Smooth muscle cell (in vitro differentiated cells): ENCODE measurements at regions not wholly inside any gene's neighbourhood (a gene's known extent, or its start where the extent isn't known, plus 50 kb on each side); places are given as distances from the start of the nearest gene placed in this dataset.
"Not testable (repeated sequence)": the region's sequence is repeated elsewhere in the genome, so short reads cannot be mapped to it uniquely, and the experiment has no call there.

Experiments
- DNase-seq: peaks from one replicate; lab custom pipeline; 2025; ENCODE audit not compliant: unreplicated experiment; lab: John Stamatoyannopoulos, UW
- H2AFZ ChIP-seq: fragments of 200-600 bp; sonication (generic); 2 replicates; pipeline ENCODE4 v1.6.0; 2016; ENCODE audit warnings: antibody characterized with exemption, low read depth, mild to moderate bottlenecking
- H3F3A ChIP-seq: fragments of 200-600 bp; sonication (generic); 2 replicates; pipeline ENCODE4 v1.6.0; 2017; ENCODE audit warnings: antibody characterized with exemption, low read depth
- H3K27ac ChIP-seq: fragments of 200-600 bp; sonication (generic); 2 replicates; pipeline ENCODE4 v1.5.1; 2016; ENCODE audit warnings: low read depth, mild to moderate bottlenecking
- H3K27me3 ChIP-seq: fragments of 200-600 bp; sonication (generic); 2 replicates; pipeline ENCODE4 v1.6.1; 2016; ENCODE audit warnings: low read depth, mild to moderate bottlenecking
- H3K36me3 ChIP-seq: fragments of 200-600 bp; sonication (generic); 2 replicates; pipeline ENCODE4 v1.5.1; 2016; ENCODE audit warnings: low read depth
- H3K4me1 ChIP-seq: fragments of 200-600 bp; sonication (generic); 2 replicates; pipeline ENCODE4 v1.5.1; 2016; ENCODE audit warnings: low read depth
- H3K4me2 ChIP-seq: fragments of 200-600 bp; sonication (generic); 2 replicates; pipeline ENCODE4 v1.6.0; 2016; ENCODE audit warnings: mild to moderate bottlenecking
- H3K4me3 ChIP-seq: fragments of 200-600 bp; sonication (generic); 2 replicates; pipeline ENCODE4 v1.5.1; 2016; ENCODE audit warnings: mild to moderate bottlenecking
- H3K79me2 ChIP-seq: fragments of 200-600 bp; sonication (generic); 2 replicates; pipeline ENCODE4 v1.6.0; 2016; ENCODE audit warnings: low read depth, mild to moderate bottlenecking
- H3K9ac ChIP-seq: fragments of 200-600 bp; sonication (generic); 2 replicates; pipeline ENCODE4 v1.6.0; 2016; ENCODE audit warnings: low read depth
- H3K9me3 ChIP-seq: fragments of 200-600 bp; sonication (generic); replicated peaks from 2 replicates; pipeline ENCODE4 v1.5.1; 2016; ENCODE audit warnings: low read depth
- H4K20me1 ChIP-seq: fragments of 200-600 bp; sonication (generic); 2 replicates; pipeline ENCODE4 v1.6.0; 2016; ENCODE audit warnings: low read depth
- WGBS: methylation state at CpG from one replicate; pipeline ENCODE4 v1.1.7; 2016; ENCODE audit warnings: low lambda C conversion rate; 5-methylcytosine and 5-hydroxymethylcytosine counted together
- TF ChIP-seq, protein P1 (sequence below): fragments of 200-600 bp; sonication (generic); IDR thresholded peaks from 2 replicates; pipeline ENCODE4 v1.5.1; 2017; ENCODE audit warnings: borderline replicate concordance, mild to moderate bottlenecking, antibody characterized with exemption; ENCODE audit not compliant: insufficient read depth, poor library complexity, severe bottlenecking

DNA sequence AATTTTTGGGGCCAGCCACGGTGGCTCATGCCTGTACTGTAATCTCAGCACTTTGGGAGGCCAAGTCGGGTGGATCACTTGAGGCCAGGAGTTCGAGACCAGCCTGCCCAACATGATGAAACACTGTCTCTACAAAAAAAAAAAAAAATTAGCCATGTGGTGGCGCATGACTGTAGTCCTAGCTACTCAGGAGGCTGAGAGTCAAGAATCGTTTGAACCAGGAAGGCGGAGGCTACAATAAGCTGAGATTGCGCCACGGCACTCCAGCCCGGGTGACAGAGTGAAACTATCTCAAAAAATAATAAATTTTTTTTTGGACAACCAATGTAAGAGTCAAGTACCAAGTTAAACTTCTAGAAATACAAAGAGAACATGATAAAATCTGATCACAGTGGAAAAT is 164.6 kb downstream of the AVL9 start:
- Histone ChIP-seq H3K4me2 (no peak overlapping the region), H3K4me1 (peaks cover 5% of the 10 kb centered on the region), H3K9me3 (no peaks in the 10 kb centered on the region), H3K4me3 (no peak overlapping the region), H2AFZ (no peak overlapping the region), H3K79me2 (no peaks in the 10 kb centered on the region), H3K36me3 (no peaks in the 10 kb centered on the region), H4K20me1 (no peaks in the 10 kb centered on the region), H3K27ac (no peak overlapping the region), H3K9ac (no peak overlapping the region), H3F3A (no peaks in the 10 kb centered on the region), H3K27me3 (no peaks in the 10 kb centered on the region)
- TF ChIP-seq, protein P1, sequence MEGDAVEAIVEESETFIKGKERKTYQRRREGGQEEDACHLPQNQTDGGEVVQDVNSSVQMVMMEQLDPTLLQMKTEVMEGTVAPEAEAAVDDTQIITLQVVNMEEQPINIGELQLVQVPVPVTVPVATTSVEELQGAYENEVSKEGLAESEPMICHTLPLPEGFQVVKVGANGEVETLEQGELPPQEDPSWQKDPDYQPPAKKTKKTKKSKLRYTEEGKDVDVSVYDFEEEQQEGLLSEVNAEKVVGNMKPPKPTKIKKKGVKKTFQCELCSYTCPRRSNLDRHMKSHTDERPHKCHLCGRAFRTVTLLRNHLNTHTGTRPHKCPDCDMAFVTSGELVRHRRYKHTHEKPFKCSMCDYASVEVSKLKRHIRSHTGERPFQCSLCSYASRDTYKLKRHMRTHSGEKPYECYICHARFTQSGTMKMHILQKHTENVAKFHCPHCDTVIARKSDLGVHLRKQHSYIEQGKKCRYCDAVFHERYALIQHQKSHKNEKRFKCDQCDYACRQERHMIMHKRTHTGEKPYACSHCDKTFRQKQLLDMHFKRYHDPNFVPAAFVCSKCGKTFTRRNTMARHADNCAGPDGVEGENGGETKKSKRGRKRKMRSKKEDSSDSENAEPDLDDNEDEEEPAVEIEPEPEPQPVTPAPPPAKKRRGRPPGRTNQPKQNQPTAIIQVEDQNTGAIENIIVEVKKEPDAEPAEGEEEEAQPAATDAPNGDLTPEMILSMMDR = no peak
- no peak for DNase-seq
- WGBS = 93% methylated on average over 9 of the region's 9 CpGs

GRCh38 chr7:32658467-32658869 is 163.2 kb downstream of the AVL9 start:
- Histone ChIP-seq H3K4me3 (no peak overlapping the region), H2AFZ (no peak overlapping the region), H3K4me1 (peaks cover 2% of the 10 kb centered on the region), H4K20me1 (no peaks in the 10 kb centered on the region), H3K4me2 (no peak overlapping the region), H3K27me3 (no peaks in the 10 kb centered on the region), H3F3A (no peaks in the 10 kb centered on the region), H3K9ac (no peak overlapping the region), H3K9me3 (no peaks in the 10 kb centered on the region), H3K36me3 (no peaks in the 10 kb centered on the region), H3K27ac (no peak overlapping the region), H3K79me2 (no peaks in the 10 kb centered on the region)
- no peak for DNase-seq
- TF ChIP-seq, protein P1 = no peak
- 100% methylated on average over 2 of the region's 2 CpGs for WGBS

- no peak overlapping the region for H2AFZ ChIP-seq
- WGBS = 69% methylated on average over 7 of the region's 7 CpGs
- no peaks in the 10 kb centered on the region for H3K27me3 ChIP-seq
- H3K79me2 ChIP-seq = no peaks in the 10 kb centered on the region
- TF ChIP-seq, protein P1 = no peak
- H3K27ac ChIP-seq = no peak overlapping the region
- no peaks in the 10 kb centered on the region for H3K36me3 ChIP-seq
- no peaks in the 10 kb centered on the region for H3K4me1 ChIP-seq
- H3K9ac ChIP-seq = no peak overlapping the region
- H4K20me1 ChIP-seq = no peaks in the 10 kb centered on the region
- DNase-seq = no peak
- H3K4me3 ChIP-seq = no peak overlapping the region
- no peaks in the 10 kb centered on the region for H3K9me3 ChIP-seq
- H3F3A ChIP-seq = no peaks in the 10 kb centered on the region
- H3K4me2 ChIP-seq = no peak overlapping the region
Measured at GRCh38 chr7:32658034-32658433, 162.7 kb downstream of the AVL9 start.

DNA sequence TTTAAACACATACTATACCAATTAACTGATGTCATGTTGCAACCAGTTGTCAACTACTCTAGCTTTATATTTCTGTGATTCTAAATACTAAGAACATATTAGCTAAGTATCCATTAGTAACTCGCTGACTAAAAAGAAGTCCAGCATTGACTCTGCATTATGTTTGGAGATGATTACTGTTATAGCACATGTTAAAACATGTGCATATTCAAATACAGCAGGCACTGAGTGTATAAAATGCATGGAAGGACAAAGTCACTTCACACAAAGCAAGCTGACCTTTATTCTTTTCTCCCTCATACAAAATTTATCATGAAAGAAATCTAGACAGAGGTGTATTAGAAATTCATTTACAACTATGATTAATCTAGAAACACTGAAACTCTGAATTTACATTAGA is 159.3 kb downstream of the AVL9 start:
- DNase-seq, H3K4me2 ChIP-seq, H4K20me1 ChIP-seq, H2AFZ ChIP-seq, H3F3A ChIP-seq, H3K4me1 ChIP-seq, H3K9me3 ChIP-seq, H3K9ac ChIP-seq, H3K27me3 ChIP-seq, H3K79me2 ChIP-seq, H3K36me3 ChIP-seq, H3K27ac ChIP-seq, H3K4me3 ChIP-seq: not testable (repeated sequence)
- WGBS = 94% methylated on average over 1 of the region's 1 CpG

DNA sequence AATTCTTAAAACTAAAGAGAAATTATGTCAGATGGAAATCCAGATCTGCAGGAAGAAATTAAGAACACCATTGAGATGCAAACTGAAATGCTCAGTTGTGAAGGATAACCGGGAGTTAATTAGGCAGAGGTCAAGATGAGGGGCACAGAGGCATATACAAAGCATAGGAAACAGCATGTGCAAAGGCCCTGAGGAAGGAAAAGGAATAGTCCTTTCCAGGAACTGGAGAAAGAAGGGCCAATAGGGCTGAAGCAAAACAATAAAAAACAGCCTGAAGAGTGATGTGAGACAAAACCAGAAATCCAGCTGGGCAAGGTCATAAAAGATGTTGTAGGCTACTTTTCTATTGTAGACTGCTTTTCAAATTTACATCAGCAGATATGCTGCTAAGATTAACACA is 155.1 kb downstream of the AVL9 start:
- not testable (repeated sequence) for H3K4me1 ChIP-seq, H3K27me3 ChIP-seq, H3K9me3 ChIP-seq, DNase-seq, H3K36me3 ChIP-seq, H3K27ac ChIP-seq, H3K9ac ChIP-seq, H3K4me3 ChIP-seq, H3K79me2 ChIP-seq, H3F3A ChIP-seq, H4K20me1 ChIP-seq, H2AFZ ChIP-seq, H3K4me2 ChIP-seq
- WGBS = 91% methylated on average over 1 of the region's 1 CpG
